ENCODE measurements at regions not wholly inside any gene's neighbourhood (a gene's known extent, or its start where the extent isn't known, plus 50 kb on each side); places are given as distances from the start of the nearest gene placed in this dataset.
"Not testable (repeated sequence)": the region's sequence is repeated elsewhere in the genome, so short reads cannot be mapped to it uniquely, and the experiment has no call there.

- CTCF ChIA-PET, result no interaction called here
- POLR2A ChIA-PET, result interaction anchor here (0.9 kb wide), 1 partner anchor 122 kb away, joined by 3 read pairs; no protein-coding TSS in a partner anchor
- TF ChIP-seq ARNT (IDR thresholded peaks at IDR 0.05) (no peak), FOXA1 (IDR thresholded peaks at IDR 0.05) (no peak), HDGF (IDR thresholded peaks at IDR 0.05; ENCODE audit: borderline replicate concordance) (no peak), FOXK2 (IDR thresholded peaks at IDR 0.05) (no peak), NFRKB (IDR thresholded peaks at IDR 0.05) (no peak), ELF4 (IDR thresholded peaks at IDR 0.05) (no peak), SUZ12 (IDR thresholded peaks at IDR 0.05) (no peak), TARDBP (IDR thresholded peaks at IDR 0.05) (no peak), LEF1 (IDR thresholded peaks at IDR 0.05; ENCODE audit: borderline replicate concordance) (no peak), SP1 (IDR thresholded peaks at IDR 0.05) (no peak), FOXM1 (IDR thresholded peaks at IDR 0.05; ENCODE audit: borderline replicate concordance) (no peak), CTBP1 (IDR thresholded peaks at IDR 0.05; ENCODE audit: borderline replicate concordance) (no peak), PKNOX1 (IDR thresholded peaks at IDR 0.05) (no peak), BHLHE40 (IDR thresholded peaks at IDR 0.05; ENCODE audit: borderline replicate concordance) (no peak), ZNF384 (IDR thresholded peaks at IDR 0.05) (no peak), L3MBTL2 (conservative IDR thresholded peaks at IDR 0.05) (no peak)
- DNase-seq (ENCODE audit: extremely low spot score), result no peak
Measured at GRCh38 chr13:66237411-66238062, 992.6 kb downstream of the PCDH9 start.

- no peak for DNase-seq (ENCODE audit: extremely low spot score)
- CTCF ChIA-PET, result no interaction called here
- TF ChIP-seq ARNT (IDR thresholded peaks at IDR 0.05) (no peak), LEF1 (IDR thresholded peaks at IDR 0.05; ENCODE audit: borderline replicate concordance) (no peak), CTBP1 (IDR thresholded peaks at IDR 0.05; ENCODE audit: borderline replicate concordance) (no peak), HDGF (IDR thresholded peaks at IDR 0.05; ENCODE audit: borderline replicate concordance) (no peak), FOXA1 (IDR thresholded peaks at IDR 0.05) (no peak), FOXM1 (IDR thresholded peaks at IDR 0.05; ENCODE audit: borderline replicate concordance) (no peak), BHLHE40 (IDR thresholded peaks at IDR 0.05; ENCODE audit: borderline replicate concordance) (no peak), TARDBP (IDR thresholded peaks at IDR 0.05) (no peak), L3MBTL2 (conservative IDR thresholded peaks at IDR 0.05) (no peak), SUZ12 (IDR thresholded peaks at IDR 0.05) (no peak), SP1 (IDR thresholded peaks at IDR 0.05) (no peak), FOXK2 (IDR thresholded peaks at IDR 0.05) (no peak), ZNF384 (IDR thresholded peaks at IDR 0.05) (no peak)
- POLR2A ChIA-PET, result interaction anchor here (0.6 kb wide), 1 partner anchor 358 kb away, joined by 3 read pairs; no protein-coding TSS in a partner anchor
Measured at GRCh38 chr13:66234159-66234558, 996.0 kb downstream of the PCDH9 start.

- DNase-seq (ENCODE audit: extremely low spot score); POLR2A ChIA-PET: not testable (repeated sequence)
- CTCF ChIA-PET, result interaction anchor here (0.5 kb wide), 1 partner anchor 356 kb away, joined by 4 read pairs; no protein-coding TSS in a partner anchor
Measured at GRCh38 chr13:66231958-66232357, 998.2 kb downstream of the PCDH9 start.

- no peak for DNase-seq (ENCODE audit: extremely low spot score)
- TF ChIP-seq L3MBTL2 (conservative IDR thresholded peaks at IDR 0.05) (peak; percentile 45; the same call in 1 of the 2 replicates), SUZ12 (IDR thresholded peaks at IDR 0.05) (no peak)
- CTCF ChIA-PET, result no interaction called here
- POLR2A ChIA-PET, result no interaction called here
Measured at GRCh38 chr13:66225072-66225471, 1005.1 kb downstream of the PCDH9 start.

GRCh38 chr13:66224663-66225062 lies 1005.5 kb downstream of the PCDH9 start:
- ChIA-PET POLR2A (no interaction called here), CTCF (no interaction called here)
- TF ChIP-seq ELF4 (IDR thresholded peaks at IDR 0.05) (no peak), SUZ12 (IDR thresholded peaks at IDR 0.05) (no peak), ARNT (IDR thresholded peaks at IDR 0.05) (no peak), SP1 (IDR thresholded peaks at IDR 0.05) (no peak), TARDBP (IDR thresholded peaks at IDR 0.05) (no peak), FOXK2 (IDR thresholded peaks at IDR 0.05) (no peak), PKNOX1 (IDR thresholded peaks at IDR 0.05) (no peak), FOXM1 (IDR thresholded peaks at IDR 0.05; ENCODE audit: borderline replicate concordance) (no peak), FOXA1 (IDR thresholded peaks at IDR 0.05) (no peak), HDGF (IDR thresholded peaks at IDR 0.05; ENCODE audit: borderline replicate concordance) (no peak), L3MBTL2 (conservative IDR thresholded peaks at IDR 0.05) (no peak), ZNF384 (IDR thresholded peaks at IDR 0.05) (no peak), LEF1 (IDR thresholded peaks at IDR 0.05; ENCODE audit: borderline replicate concordance) (no peak), BHLHE40 (IDR thresholded peaks at IDR 0.05; ENCODE audit: borderline replicate concordance) (no peak)
- DNase-seq (ENCODE audit: extremely low spot score), result no peak

- TF ChIP-seq L3MBTL2 (conservative IDR thresholded peaks at IDR 0.05) (0 out of 2 replicates have a peak, but pooled peaks have one; percentile 3), FOXA1 (IDR thresholded peaks at IDR 0.05) (no peak)
- ChIA-PET POLR2A (no interaction called here), CTCF (no interaction called here)
- DNase-seq (ENCODE audit: extremely low spot score), result no peak
Measured at GRCh38 chr13:66222926-66223325, 1007.2 kb downstream of the PCDH9 start.

GRCh38 chr13:66222127-66222526 lies 1008.0 kb downstream of the PCDH9 start:
- no peak for TF ChIP-seq BHLHE40 (IDR thresholded peaks at IDR 0.05; ENCODE audit: borderline replicate concordance)
- no peak for TF ChIP-seq FOXA1 (IDR thresholded peaks at IDR 0.05)
- TF ChIP-seq ELF4 (IDR thresholded peaks at IDR 0.05), result no peak
- no peak for TF ChIP-seq SUZ12 (IDR thresholded peaks at IDR 0.05)
- ChIA-PET CTCF (no interaction called here), POLR2A (no interaction called here)
- no peak for DNase-seq (ENCODE audit: extremely low spot score)

Measured in HEK293T (cell line).